CD4-positive, alpha-beta T cell treated with Interleukin-12 subunit alpha and Interleukin-12 subunit beta, for 1 hour (primary cell): ENCODE measurements at regions not wholly inside any gene's neighbourhood (a gene's known extent, or its start where the extent isn't known, plus 50 kb on each side); places are given as distances from the start of the nearest gene placed in this dataset.
"Not testable (repeated sequence)": the region's sequence is repeated elsewhere in the genome, so short reads cannot be mapped to it uniquely, and the experiment has no call there.

ENCODE experiments used
- DNase-seq: peaks from one replicate; pipeline ENCODE4 v3.0.0-alpha.2; 2020

DNA sequence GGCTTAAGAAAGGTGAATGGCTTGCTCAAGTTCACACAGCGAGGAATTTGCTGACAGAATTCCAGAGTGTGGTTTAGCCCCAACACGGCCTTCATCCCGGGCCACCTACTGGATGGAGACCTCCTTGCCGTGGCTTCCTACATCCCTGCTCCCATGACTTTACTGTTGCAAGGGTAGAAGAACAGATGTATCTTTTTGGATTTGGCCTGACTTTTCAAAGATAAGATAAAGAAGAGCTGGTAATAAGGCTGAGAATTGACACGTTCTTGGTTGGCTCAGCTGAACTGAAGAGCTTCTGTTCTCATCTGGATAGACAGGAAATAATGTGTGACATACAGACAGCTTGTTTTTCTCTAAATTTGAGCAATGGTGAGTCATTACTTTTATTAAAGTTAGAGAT lies 113.1 kb downstream of the KLF5 start:
- DNase-seq, result no peak

DNA sequence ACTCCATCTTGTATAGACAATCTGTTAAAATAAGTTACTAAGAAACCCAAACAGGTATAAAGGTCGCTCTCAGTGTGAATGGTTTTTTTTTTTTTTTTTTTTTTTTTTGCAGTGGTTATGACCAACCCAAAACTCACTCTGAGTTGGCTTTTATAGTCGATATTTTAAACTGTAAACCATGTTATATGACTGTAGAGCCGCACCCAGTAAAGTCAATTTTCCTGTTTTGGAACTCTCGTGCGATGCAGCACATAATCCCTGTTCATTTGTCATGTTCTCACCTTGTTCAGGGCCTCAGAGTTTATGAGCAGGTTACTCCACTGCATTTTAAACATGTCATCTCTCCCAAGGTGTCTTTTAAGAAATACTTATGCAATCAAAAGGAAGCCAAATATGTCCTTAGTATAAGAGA lies 112.5 kb downstream of the KLF5 start:
- no peak for DNase-seq

DNA sequence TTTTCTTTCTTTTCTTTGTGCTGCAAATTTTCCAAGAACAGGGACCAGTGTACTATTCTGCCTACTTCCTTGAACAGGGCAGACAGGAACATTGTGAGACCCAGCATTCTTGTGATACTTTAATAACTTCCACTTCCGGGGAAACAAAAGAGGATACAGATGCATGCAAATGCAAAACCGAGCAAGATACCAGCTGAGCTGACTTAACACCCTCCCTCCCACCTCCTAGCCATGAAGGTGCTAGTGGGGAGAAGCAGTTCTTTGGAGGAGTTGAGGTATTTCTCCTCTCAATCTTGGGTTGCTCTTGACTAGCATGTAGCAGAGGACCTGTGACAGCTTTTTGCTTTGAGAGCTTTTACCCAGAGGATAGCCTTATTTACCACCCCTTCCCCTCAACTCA lies 111.2 kb downstream of the KLF5 start:
- DNase-seq, result no peak

DNA sequence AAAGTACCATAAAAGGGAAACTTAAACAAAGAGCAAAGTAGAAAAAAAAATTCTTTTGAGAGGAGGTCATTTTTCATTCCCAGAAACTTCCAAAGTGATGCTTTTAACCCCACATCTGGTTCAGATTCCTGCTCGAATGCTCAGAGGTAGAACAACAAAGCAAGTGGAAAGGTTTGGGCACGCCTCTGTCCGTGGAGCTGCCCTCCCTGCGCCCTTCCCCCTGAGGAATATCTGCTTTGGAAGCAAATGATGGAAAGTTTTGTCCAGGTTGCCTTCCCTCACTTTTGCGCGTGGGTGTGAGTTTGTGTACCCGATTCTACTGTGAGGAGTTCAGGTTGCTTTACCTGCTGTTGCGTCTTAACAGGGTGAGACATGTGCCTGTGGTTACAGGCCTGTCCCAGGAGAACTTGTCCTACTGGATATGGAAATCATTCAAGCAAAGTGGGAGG lies 110.2 kb downstream of the KLF5 start:
- DNase-seq, result no peak

DNA sequence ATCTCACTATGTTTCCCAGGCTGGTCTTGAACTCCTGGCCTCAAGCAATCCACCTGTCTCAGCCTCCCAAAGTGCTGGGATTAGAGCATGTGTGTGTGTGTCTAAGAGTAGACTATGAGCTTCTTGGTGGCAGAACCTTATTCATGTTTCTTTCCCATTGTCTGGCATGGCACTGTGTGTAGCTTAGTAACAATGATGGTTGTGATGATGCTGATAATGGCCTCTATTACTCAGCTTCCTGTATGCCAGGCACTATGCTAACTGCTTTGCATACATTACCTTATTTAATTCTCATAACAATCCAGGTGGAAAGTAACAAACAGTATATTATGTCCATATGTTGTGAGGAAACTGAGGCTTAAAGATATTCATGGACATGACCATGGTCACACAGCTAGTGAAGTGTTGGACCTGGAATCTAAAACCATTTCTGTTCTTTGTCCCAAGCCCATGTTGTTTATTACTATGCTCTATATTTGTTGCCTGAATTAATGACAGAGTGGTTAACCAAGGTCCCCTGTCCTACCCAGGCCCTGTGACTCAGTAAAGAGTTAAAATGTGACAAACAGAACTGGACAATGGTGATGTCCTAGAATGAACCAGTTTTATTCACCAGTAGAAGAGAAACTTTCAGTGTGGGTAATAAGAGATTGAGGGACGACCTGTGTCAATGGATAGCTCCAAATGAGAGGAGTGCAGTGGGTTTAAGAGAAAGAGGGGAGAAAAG lies 109.6 kb downstream of the KLF5 start:
- DNase-seq, result no peak

DNA sequence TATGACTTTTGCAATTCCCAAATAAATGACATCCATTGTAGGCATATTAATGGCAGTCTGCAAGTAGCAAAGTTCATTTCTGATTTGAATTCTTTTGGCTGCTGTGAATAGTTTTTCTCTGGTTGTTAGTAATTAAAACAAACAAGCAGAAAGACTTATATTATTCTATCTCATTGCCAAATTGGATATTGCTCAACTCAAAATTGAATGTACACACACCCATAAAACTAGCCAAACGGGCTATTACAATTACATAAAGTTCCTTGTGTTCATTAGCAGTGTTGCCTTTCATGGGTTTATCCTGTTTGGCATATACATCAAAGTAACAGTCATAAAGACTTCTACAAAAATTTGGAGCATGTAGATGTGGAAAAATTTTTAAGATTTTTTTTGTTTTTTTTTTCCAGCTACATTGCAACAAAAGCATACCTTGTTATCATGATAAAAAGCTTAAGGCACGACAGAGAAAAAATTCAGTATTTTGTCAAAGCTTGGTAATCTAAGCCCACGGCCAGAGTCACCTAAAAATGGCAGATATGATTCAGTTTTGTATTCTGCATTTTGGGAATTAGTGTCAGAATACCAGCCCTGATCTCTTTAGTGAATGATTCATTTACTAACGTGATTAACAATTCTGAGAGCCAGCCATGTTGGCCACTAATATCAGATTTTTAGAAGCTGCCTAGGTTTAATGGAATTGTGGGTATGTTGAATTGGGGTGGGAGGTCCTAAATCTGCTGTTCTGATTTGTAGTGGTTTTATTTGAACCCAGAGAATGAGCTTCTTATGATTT lies 108.4 kb downstream of the KLF5 start:
- no peak for DNase-seq

DNA sequence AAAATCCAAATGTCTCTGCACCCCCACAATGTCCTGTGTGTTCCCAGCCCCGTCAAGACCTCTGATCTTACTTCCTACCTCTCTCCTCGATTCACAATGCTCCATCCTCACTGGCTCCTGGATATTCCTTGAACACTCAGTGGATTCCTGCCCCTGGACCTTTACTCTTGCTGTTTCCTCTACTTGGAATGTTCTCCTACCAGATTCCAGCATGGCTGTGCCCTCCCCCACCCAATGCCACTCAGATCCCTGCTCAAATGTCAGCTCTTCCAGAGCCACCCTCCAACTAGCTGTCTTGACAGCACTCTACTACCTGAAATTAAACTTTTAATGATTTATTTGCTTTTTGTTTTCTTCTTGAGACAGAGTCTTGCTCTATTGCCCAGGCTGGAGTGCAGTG lies 107.4 kb downstream of the KLF5 start:
- no peak for DNase-seq

DNA sequence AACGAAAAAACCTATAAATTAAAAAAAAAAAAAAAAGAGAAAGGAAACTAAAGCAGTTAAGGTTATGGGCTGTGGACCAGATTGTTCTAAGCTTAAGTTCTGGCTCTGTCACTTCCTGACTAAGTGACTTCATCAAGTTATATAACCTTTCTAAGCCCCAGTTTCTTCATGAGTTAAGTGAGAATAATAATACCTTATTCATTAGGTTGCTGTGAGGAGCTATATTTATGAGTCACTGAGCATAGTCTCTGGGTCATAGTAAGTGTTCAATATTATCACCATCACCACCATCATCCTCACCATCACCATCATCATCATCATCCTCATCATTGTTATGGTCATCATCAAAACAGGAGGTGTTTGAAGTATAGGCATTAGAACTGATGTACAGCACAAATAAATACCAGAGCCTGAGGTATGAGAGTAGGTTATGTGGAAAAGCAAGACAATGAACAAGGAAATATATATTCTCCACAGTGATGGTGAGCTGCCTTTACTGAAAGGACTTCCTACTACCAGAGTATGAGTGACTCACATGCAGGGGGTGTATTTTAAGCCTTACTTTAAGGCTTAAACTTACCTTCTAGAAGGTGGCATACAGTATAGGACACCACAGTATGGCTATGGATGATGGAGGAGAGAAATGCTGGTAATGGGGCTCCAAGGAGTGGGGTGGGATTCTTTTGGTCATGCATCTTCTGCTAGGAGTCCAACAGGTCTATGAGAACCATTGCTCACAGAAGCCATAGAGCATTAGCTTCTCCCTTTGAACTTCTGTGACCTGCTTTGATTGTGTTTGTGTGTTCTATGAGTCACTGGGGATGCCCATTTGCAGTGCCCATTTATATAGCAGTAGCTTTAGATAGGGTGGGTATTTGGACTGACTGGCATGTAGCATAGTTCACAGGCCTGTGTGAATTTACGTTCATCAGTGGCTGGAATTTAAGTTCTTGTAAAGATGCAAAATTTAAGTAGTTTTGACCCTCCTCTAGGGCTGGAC lies 104.4 kb downstream of the KLF5 start:
- DNase-seq, result no peak

DNA sequence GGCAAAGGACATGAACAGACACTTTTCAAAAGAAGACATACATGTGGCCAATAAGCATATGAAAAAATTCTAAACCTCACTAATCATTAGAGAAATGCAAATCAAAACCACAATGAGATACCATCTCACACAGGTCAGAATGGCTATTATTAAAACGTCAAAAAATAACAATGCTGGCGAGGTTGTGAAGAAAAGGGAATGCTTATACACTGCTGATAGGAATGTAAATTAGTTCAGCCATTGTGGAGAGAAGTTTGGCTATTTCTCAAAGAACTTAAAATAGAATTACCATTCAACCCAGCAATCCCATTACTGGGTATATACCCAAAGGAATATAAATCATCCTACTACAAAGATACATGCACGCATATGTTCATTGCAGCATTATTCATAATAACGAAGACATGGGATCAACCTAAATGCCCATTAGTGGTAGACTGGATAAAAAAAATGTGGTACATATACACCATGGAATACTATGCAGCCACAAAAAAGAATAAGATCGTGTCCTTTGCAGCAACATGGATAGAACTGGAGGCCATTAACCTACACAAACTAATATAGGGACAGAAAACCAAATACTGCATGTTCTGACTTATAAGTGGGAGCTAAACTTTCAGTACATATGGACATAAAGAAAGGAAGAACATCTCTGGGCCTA lies 101.7 kb downstream of the KLF5 start:
- DNase-seq, result not testable (repeated sequence)

DNA sequence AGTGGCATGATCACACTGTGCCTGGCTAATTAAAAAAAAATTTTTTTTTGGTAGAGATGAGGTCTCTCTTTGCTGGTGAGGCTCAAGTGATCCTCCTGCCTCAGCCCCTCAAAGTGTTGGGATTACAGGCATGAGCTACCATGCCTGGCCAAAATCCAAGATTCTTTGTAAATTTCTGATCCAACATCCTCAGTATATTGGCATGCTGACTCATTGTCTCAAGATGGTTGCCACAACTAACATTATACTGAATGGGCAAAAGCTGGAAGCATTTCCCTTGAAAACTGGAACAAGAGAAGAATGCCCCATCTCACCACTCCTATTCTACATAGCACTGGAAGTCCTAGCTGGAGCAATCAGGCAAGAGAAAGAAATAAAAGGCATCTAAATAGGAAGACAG lies 100.0 kb downstream of the KLF5 start:
- DNase-seq, result no peak

DNA sequence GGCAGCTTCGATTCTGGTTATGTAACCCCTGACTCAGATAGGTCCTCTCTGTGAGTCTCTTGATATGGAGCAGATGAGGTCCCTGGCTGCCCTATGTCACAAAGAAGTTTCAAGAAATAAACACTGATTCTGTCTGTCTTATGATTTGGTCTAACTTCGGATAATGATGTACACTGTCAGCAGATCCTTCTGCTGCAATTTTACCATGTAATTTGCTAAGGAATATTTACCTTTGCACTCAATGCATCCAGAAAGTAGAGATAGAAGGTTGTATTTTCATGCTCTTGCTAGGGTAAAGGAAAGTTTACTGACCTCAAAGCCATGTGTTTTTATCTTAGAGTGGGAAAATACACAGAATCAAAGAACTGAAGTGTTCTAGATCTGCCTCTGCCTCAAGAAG lies 98.2 kb downstream of the KLF5 start:
- no peak for DNase-seq

DNA sequence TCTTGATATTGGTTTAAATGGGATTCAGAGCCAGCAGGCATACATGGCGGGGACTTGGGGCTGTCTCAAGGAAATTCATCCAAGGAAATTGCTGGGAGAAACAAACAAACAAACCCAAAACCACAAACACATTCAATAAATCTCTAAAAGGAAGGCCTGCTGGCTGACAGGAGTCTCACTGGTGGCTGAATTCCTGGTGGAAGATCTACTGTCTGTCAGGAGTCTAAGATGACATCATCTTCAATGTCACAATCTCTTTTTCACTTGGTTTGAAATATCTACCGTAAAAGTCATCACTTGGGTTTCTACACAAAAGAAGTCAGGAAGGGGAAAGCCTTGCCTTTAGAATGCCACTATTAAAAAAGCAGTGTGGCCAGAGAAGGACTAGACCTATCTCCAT lies 87.9 kb downstream of the KLF5 start:
- DNase-seq, result no peak

DNA sequence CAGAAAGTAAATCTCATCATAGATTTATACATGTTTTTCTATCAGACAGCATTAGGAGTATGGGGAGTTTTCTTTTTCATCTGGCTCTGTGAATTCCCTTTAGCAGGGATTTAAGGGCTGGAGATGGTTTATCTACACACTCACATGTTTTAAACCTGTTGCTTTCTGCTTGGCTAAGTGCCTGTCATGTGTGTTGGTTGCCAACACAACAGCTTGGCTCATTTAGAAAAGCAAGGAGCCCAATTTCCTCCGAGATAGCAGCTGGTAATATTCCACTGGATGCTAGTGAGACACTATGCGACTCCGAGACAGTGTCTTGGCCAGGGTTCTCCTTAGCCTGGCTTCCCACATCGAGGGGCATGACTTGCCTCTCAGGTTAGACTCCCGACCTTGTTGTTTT lies 83.3 kb downstream of the KLF5 start:
- DNase-seq, result no peak

DNA sequence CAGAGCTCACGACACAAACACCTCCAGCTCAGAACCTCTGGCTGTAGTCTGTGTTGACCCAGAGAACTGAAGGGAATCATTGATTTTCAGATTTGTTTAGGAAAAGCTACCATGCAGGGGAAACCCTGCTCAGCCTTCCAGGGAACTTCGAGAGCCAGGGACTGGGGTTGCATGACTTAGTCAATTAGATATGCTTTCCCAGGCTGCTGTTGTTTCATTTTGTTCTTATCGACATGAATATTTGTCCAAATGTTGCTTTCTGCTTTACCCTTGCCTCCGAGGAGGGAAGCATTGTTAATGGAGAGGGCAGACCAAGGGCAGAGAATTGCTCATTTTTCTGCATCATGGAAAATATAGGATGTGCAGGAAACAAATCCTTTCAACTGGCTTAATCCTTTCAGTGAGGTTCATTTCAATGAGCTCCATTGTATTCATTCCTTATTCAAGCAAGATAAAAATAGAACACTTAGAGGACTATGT lies 82.5 kb downstream of the KLF5 start:
- DNase-seq, result no peak

DNA sequence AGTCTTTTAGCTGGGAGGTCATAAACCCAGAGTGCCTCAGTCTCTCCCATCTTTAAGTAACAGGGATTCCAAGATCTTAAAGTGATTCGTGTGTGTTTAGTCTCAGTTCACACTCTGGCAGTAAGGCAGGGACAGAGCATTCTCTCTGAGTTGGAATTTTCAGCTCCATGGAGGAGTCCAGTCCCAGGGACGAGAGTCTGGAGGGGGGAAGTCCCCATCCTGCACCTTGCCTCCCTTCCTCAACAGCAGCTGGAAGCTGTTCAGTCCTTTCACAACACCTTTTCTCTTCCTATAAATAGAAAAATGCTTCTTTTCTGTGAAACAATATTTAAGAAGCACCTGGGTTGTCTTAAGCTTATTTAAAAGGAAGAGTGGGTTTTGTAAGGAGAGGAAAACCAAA lies 82.0 kb downstream of the KLF5 start:
- DNase-seq, result no peak

DNA sequence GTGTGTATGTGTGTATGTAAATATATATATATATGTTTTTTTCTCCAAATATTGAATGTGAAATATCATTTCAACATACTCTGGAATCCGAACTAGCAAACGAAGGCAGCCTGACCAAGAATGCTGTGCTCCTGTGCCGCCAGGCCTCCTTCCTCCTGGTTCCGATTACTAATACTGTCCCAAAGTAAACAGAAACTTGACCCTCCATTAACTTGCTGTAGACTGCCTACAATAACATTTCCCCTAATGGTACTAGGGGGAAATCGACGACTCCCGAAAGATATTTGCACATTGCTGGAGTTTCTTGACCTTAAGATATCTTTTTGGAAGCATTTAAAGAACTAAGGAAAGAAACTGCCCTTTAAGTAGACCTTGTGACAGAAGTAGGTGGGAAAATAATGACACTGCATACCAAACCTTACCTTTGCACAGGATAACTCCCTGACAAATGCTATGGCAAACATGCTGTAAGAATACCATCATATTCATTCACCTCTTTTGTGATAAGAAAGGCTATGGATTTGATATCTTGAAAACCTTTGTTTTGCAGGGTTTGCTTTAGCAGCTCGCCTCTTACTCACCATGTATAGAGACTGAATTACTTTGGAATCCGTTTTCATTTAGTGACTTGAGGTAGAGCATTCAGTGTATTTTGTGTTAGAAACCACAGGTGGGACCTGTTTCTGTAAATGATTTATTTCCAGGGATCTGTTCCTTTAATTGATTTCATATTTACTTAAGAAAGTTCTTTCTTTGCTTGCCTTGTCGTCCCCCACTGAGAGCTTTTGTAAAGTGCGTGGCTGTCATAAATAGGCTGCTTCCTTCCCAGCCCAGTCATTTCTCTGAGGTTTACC lies 80.1 kb downstream of the KLF5 start:
- no peak for DNase-seq

DNA sequence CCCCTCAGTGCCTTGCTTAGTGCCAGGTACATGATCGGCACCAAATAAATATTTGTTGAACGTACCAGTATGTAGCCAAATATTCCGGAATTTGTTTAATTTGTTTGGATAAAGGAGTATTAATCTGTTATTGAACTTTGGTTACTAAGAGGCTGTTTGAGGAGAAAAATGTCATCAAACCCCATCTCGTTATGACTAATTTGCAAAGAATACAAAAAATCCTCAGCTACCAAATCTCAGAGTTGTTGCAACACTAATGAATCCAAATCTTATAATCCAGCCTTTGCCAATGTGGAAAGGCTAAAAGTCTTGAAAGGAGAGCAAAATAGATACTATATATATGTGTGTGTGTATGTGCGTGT lies 79.5 kb downstream of the KLF5 start:
- DNase-seq, result no peak

DNA sequence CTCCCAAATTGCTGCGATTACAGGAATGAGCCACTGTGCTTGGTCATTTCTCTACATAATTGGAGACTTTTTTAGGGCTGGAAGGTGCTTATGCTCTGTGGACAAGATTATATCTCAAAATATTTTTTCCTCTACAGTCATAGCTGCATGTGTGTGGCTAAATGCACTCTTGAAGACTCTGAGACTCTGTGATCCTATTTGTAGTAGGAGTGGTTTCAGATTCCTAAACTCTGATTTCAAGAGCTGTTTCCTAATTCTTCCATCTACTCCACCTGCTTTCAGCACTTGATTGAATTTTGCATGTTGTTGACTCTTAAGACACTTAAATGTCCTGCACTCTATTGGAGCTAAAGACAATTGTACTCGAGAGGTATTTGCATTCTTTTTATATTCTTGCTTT lies 78.0 kb downstream of the KLF5 start:
- DNase-seq, result no peak

DNA sequence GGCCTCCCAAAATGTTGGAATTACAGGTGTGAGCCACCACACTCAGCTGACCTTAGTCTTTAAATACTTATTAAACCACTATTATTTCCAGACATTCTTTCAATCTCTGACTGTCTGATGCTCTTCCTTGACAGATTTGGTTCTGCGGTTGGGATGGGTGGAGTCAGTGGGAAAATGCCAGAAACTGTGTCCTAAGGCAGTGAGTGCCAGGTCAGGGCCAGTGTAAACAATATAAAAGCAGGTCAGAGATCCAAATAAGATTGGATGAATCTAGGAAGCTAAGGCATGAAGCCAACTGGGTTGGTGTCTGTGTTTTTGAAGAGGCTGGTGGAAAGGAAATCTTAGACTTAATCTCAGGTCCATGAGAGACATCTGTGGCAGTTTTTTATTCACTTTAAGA lies 74.7 kb downstream of the KLF5 start:
- DNase-seq, result no peak

DNA sequence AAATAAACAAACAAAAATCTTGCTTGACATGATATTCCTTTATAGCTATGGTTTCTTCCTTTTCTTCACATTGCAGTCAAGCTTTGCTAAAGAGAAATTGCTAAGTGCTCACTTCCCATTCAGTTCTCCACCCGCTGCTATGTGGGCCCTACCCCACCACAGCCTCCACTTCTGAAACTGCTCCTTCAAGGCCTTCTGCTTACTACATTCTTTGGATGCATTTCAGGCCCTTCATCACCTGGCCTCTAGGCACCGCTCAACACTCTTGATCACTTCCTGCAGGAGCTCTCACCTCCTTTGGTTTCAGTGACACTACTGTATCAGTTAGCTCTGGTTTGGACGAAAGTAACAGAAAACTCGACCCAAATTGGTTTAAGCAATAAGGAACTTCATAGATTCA lies 72.4 kb downstream of the KLF5 start:
- no peak for DNase-seq

DNA sequence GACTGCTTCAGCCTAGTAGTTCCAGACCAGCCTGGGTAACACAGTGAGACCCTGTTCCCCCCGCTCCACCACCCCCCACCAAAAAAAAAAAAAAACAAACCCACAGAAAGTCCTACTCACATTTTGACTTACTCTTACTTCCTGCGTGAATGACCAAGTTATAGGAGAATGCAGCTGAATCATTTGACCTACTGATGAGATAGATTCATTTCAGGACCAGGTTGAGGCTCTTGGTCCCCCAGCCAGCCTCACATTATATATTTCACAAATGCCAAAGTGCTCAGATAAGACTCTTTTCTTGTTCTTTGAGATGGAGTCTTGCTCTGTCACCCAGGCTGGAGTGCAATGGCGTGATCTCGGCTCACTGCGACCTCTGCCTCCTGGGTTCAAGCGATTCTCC lies 70.2 kb downstream of the KLF5 start:
- DNase-seq, result no peak
